Activated CD8-positive, alpha-beta memory T cell treated with anti-CD3 and anti-CD28 coated beads, Interleukin-2, amount 50 U/mL, for 24 hours (primary cell): ENCODE measurements at regions not wholly inside any gene's neighbourhood (a gene's known extent, or its start where the extent isn't known, plus 50 kb on each side); places are given as distances from the start of the nearest gene placed in this dataset.

Experiments used
- DNase-seq: peaks from one replicate; pipeline ENCODE4 v3.0.0-alpha.2; 2020; ENCODE audit errors: extremely low read depth

GRCh38 chr6:87908978-87909811, 138.4 kb upstream of the SPACA1 start:
- DNase-seq: no peak

- no peak for DNase-seq
These were observed 140.1 kb upstream of the SPACA1 start for GRCh38 chr6:87907521-87907920.

GRCh38 chr6:87905101-87905641, 142.5 kb upstream of the SPACA1 start:
- DNase-seq: no peak

- DNase-seq: no peak
These were observed 143.6 kb upstream of the SPACA1 start for GRCh38 chr6:87904011-87904410.

GRCh38 chr6:87903323-87903722, 144.3 kb upstream of the SPACA1 start:
- no peak for DNase-seq

- DNase-seq: no peak
These were observed 145.3 kb upstream of the SPACA1 start for GRCh38 chr6:87902383-87902782.

- no peak for DNase-seq
These were observed 146.0 kb upstream of the SPACA1 start for GRCh38 chr6:87901613-87902012.

GRCh38 chr6:87900160-87900698, 147.4 kb upstream of the SPACA1 start:
- DNase-seq: no peak

- no peak for DNase-seq
These were observed 148.0 kb upstream of the SPACA1 start for GRCh38 chr6:87899499-87900147.

- no peak for DNase-seq
These were observed 150.0 kb upstream of the SPACA1 start for GRCh38 chr6:87897663-87898062.

GRCh38 chr6:87897013-87897412, 150.6 kb upstream of the SPACA1 start:
- no peak for DNase-seq

GRCh38 chr6:87887266-87887665, 160.4 kb upstream of the SPACA1 start:
- no peak for DNase-seq

GRCh38 chr6:87884203-87884602, 163.4 kb upstream of the SPACA1 start:
- DNase-seq: no peak

- no peak for DNase-seq
These were observed 166.2 kb upstream of the SPACA1 start for GRCh38 chr6:87881342-87881895.

GRCh38 chr6:87879132-87879861, 168.3 kb upstream of the SPACA1 start:
- DNase-seq: no peak

GRCh38 chr6:87875781-87876180, 171.9 kb upstream of the SPACA1 start:
- no peak for DNase-seq

- DNase-seq: no peak
These were observed 171.5 kb upstream of the AKIRIN2 start for GRCh38 chr6:87873556-87873955.

- DNase-seq: no peak
These were observed 168.5 kb upstream of the AKIRIN2 start for GRCh38 chr6:87870556-87870955.

- no peak for DNase-seq
These were observed 167.3 kb upstream of the AKIRIN2 start for GRCh38 chr6:87869064-87869905.

GRCh38 chr6:87860902-87861301, 158.9 kb upstream of the AKIRIN2 start:
- DNase-seq: no peak

- no peak for DNase-seq
These were observed 156.4 kb upstream of the AKIRIN2 start for GRCh38 chr6:87858440-87858839.
